Hepatocyte (in vitro differentiated cells): ENCODE measurements at regions not wholly inside any gene's neighbourhood (a gene's known extent, or its start where the extent isn't known, plus 50 kb on each side); places are given as distances from the start of the nearest gene placed in this dataset.

Experiments used
- CTCF ChIP-seq: fragments of 200-600 bp; sonication (generic); IDR thresholded peaks from 2 replicates; pipeline ENCODE4 v1.5.1; 2016; ENCODE audit warnings: antibody characterized with exemption, mild to moderate bottlenecking; ENCODE audit not compliant: poor library complexity
- EZH2 ChIP-seq: fragments of 200-600 bp; sonication (generic); IDR thresholded peaks from 2 replicates; pipeline ENCODE4 v1.6.1; 2016; ENCODE audit warnings: antibody characterized with exemption, mild to moderate bottlenecking, borderline replicate concordance
- EZH2phosphoT487 ChIP-seq: fragments of 200-600 bp; sonication (generic); IDR thresholded peaks from one replicate; pipeline ENCODE4 v1.6.1; 2018; ENCODE audit warnings: antibody characterized with exemption, mild to moderate bottlenecking, low read depth, moderate library complexity; ENCODE audit not compliant: unreplicated experiment, severe bottlenecking

- TF ChIP-seq CTCF (no peak), EZH2 (no peak), EZH2phosphoT487 (no peak)
These were observed 203.9 kb upstream of the BLID start for GRCh38 chr11:122319691-122320620.
